ENCODE measurements at regions not wholly inside any gene's neighbourhood (a gene's known extent, or its start where the extent isn't known, plus 50 kb on each side); places are given as distances from the start of the nearest gene placed in this dataset.

GRCh38 chr16:52742608-52743170 lies 195.7 kb upstream of the TOX3 start:
- TF ChIP-seq POLR2A (IDR thresholded peaks at IDR 0.05) = no peak
- no peak for TF ChIP-seq CTCF (IDR thresholded peaks at IDR 0.05)
